ENCODE measurements at regions not wholly inside any gene's neighbourhood (a gene's known extent, or its start where the extent isn't known, plus 50 kb on each side); places are given as distances from the start of the nearest gene placed in this dataset.

- TF ChIP-seq CTCF (IDR thresholded peaks at IDR 0.05), result no peak
These were observed 148.2 kb upstream of the NOCT start for GRCh38 chr4:138867404-138867803.

GRCh38 chr4:138866314-138866713 lies 149.3 kb upstream of the NOCT start:
- Histone ChIP-seq H3K27me3 (peaks cover 62% of the 10 kb centered on the region), H3K27ac (no peak overlapping the region), H3K4me1 (ENCODE audit: control insufficient read depth in 1 of 2, insufficient read depth in 1 of 2, low read depth in 1 of 2, low read length in 1 of 2) (no peaks in the 10 kb centered on the region), H3K9me3 (no peaks in the 10 kb centered on the region), H3K4me3 (ENCODE audit: low read depth in 1 of 2, low read length in 1 of 2) (no peak overlapping the region), H3K36me3 (no peaks in the 10 kb centered on the region)
- no peak for TF ChIP-seq CTCF (IDR thresholded peaks at IDR 0.05)

More at GRCh38 chr4:138867404-138867803, 148.2 kb upstream of the NOCT start:
- Histone ChIP-seq H3K9me3 (no peaks in the 10 kb centered on the region), H3K4me1 (ENCODE audit: control insufficient read depth in 1 of 2, insufficient read depth in 1 of 2, low read depth in 1 of 2, low read length in 1 of 2) (no peaks in the 10 kb centered on the region), H3K27ac (no peak overlapping the region), H3K27me3 (peaks cover 70% of the 10 kb centered on the region), H3K4me3 (ENCODE audit: low read depth in 1 of 2, low read length in 1 of 2) (no peak overlapping the region), H3K36me3 (no peaks in the 10 kb centered on the region)

GRCh38 chr4:138865765-138866164 lies 149.8 kb upstream of the NOCT start:
- H3K4me1 ChIP-seq (ENCODE audit: control insufficient read depth in 1 of 2, insufficient read depth in 1 of 2, low read depth in 1 of 2, low read length in 1 of 2), result no peaks in the 10 kb centered on the region
- H3K27me3 ChIP-seq, result peaks cover 57% of the 10 kb centered on the region
- TF ChIP-seq CTCF (IDR thresholded peaks at IDR 0.05), result no peak
- no peak overlapping the region for H3K4me3 ChIP-seq (ENCODE audit: low read depth in 1 of 2, low read length in 1 of 2)
- H3K27ac ChIP-seq, result no peak overlapping the region
- no peaks in the 10 kb centered on the region for H3K36me3 ChIP-seq
- no peaks in the 10 kb centered on the region for H3K9me3 ChIP-seq

- TF ChIP-seq CTCF (IDR thresholded peaks at IDR 0.05), result no peak
- no peaks in the 10 kb centered on the region for H3K9me3 ChIP-seq
- peaks cover 51% of the 10 kb centered on the region for H3K27me3 ChIP-seq
- H3K27ac ChIP-seq, result no peak overlapping the region
- H3K4me3 ChIP-seq (ENCODE audit: low read depth in 1 of 2, low read length in 1 of 2), result no peak overlapping the region
- H3K4me1 ChIP-seq (ENCODE audit: control insufficient read depth in 1 of 2, insufficient read depth in 1 of 2, low read depth in 1 of 2, low read length in 1 of 2), result no peaks in the 10 kb centered on the region
- H3K36me3 ChIP-seq, result no peaks in the 10 kb centered on the region
These were observed 150.4 kb upstream of the NOCT start for GRCh38 chr4:138864961-138865720.

GRCh38 chr4:138863160-138863559 lies 152.4 kb upstream of the NOCT start:
- Histone ChIP-seq H3K4me1 (ENCODE audit: control insufficient read depth in 1 of 2, insufficient read depth in 1 of 2, low read depth in 1 of 2, low read length in 1 of 2) (no peaks in the 10 kb centered on the region), H3K36me3 (no peaks in the 10 kb centered on the region)

More at GRCh38 chr4:138863160-138863559, 152.4 kb upstream of the NOCT start:
- no peaks in the 10 kb centered on the region for H3K9me3 ChIP-seq
- no peak for TF ChIP-seq CTCF (IDR thresholded peaks at IDR 0.05)
- H3K27ac ChIP-seq, result no peak overlapping the region
- H3K4me3 ChIP-seq (ENCODE audit: low read depth in 1 of 2, low read length in 1 of 2), result no peak overlapping the region
- peaks cover 36% of the 10 kb centered on the region for H3K27me3 ChIP-seq
